Astrocyte (in vitro differentiated cells and primary cell): ENCODE measurements at regions not wholly inside any gene's neighbourhood (a gene's known extent, or its start where the extent isn't known, plus 50 kb on each side); places are given as distances from the start of the nearest gene placed in this dataset.

Source experiments
- DNase-seq: peaks from one replicate; pipeline ENCODE4 v3.0.0-alpha.2; 2010; ENCODE audit warnings: low read depth
- FAIRE-seq: peaks from 2 replicates; lab custom pipeline; 2011; peaks lifted over from hg19 to GRCh38; lab: Jason Lieb, UNC
- H2AFZ ChIP-seq: 2 replicates; pipeline ENCODE4 v1.6.0; 2012; ENCODE audit warnings: low read depth, low read length, inconsistent platforms
- H3K27ac ChIP-seq: 2 replicates; pipeline ENCODE4 v1.5.1; 2011; ENCODE audit warnings: low read depth, low read length, inconsistent platforms
- H3K27me3 ChIP-seq: 2 replicates; pipeline ENCODE4 v1.6.0; 2011; ENCODE audit warnings: low read length, inconsistent platforms; ENCODE audit not compliant: insufficient read depth
- H3K36me3 ChIP-seq: 2 replicates; pipeline ENCODE4 v1.5.1; 2011; ENCODE audit warnings: low read length, inconsistent platforms; ENCODE audit not compliant: insufficient read depth
- H3K4me1 ChIP-seq: 2 replicates; pipeline ENCODE4 v1.5.1; 2011; ENCODE audit warnings: low read length, inconsistent platforms; ENCODE audit not compliant: insufficient read depth
- H3K4me2 ChIP-seq: 2 replicates; pipeline ENCODE4 v1.6.0; 2012; ENCODE audit warnings: low read length, inconsistent platforms
- H3K4me3 ChIP-seq: 2 replicates; pipeline ENCODE4 v1.5.1; 2011; ENCODE audit warnings: low read depth, mild to moderate bottlenecking, low read length, inconsistent platforms; ENCODE audit not compliant: insufficient read depth
- H3K79me2 ChIP-seq: 2 replicates; pipeline ENCODE4 v1.6.0; 2012; ENCODE audit warnings: mild to moderate bottlenecking, low read length, inconsistent platforms; ENCODE audit not compliant: insufficient read depth
- H3K9ac ChIP-seq: 2 replicates; pipeline ENCODE4 v1.6.0; 2012; ENCODE audit warnings: mild to moderate bottlenecking, low read length, inconsistent platforms
- H3K9me3 ChIP-seq: 2 replicates; pipeline ENCODE4 v1.5.1; 2012; ENCODE audit warnings: low read depth, mild to moderate bottlenecking, low read length, inconsistent platforms; ENCODE audit not compliant: insufficient read depth
- H4K20me1 ChIP-seq: 2 replicates; pipeline ENCODE4 v1.6.0; 2012; ENCODE audit warnings: low read length, inconsistent platforms; ENCODE audit not compliant: insufficient read depth
- H3K27ac Mint-ChIP-seq: one replicate; pipeline ENCODE4 v1.8.0; 2021; ENCODE audit warnings: mild to moderate bottlenecking, mixed read lengths; ENCODE audit not compliant: unreplicated experiment
- H3K27me3 Mint-ChIP-seq: one replicate; pipeline ENCODE4 v1.8.0; 2021; ENCODE audit warnings: low read depth, mixed read lengths; ENCODE audit not compliant: unreplicated experiment
- H3K36me3 Mint-ChIP-seq: one replicate; pipeline ENCODE4 v1.8.0; 2021; ENCODE audit warnings: low read depth, mixed read lengths; ENCODE audit not compliant: unreplicated experiment
- H3K4me1 Mint-ChIP-seq: one replicate; pipeline ENCODE4 v1.8.0; 2021; ENCODE audit warnings: low read depth, mixed read lengths; ENCODE audit not compliant: unreplicated experiment
- H3K4me3 Mint-ChIP-seq: one replicate; pipeline ENCODE4 v1.8.0; 2021; ENCODE audit warnings: mild to moderate bottlenecking, moderate library complexity, mixed read lengths; ENCODE audit not compliant: unreplicated experiment
- H3K9me3 Mint-ChIP-seq: one replicate; pipeline ENCODE4 v1.8.0; 2021; ENCODE audit warnings: mild to moderate bottlenecking, mixed read lengths; ENCODE audit not compliant: unreplicated experiment
- CTCF ChIP-seq: IDR thresholded peaks from 2 replicates; pipeline ENCODE4 v1.5.1; 2011; ENCODE audit warnings: low read depth, mild to moderate bottlenecking, inconsistent platforms, low read length, moderate library complexity; ENCODE audit not compliant: insufficient read depth
- EZH2 ChIP-seq: IDR thresholded peaks from 2 replicates; pipeline ENCODE4 v1.6.1; 2012; ENCODE audit warnings: mild to moderate bottlenecking, low read length, inconsistent platforms; ENCODE audit not compliant: insufficient read depth

- Histone ChIP-seq H4K20me1 (no peaks in the 10 kb centered on the region), H3K4me2 (no peak overlapping the region), H3K4me3 (no peak overlapping the region), H3K79me2 (no peaks in the 10 kb centered on the region), H3K4me1 (peaks cover 6% of the 10 kb centered on the region), H3K36me3 (no peaks in the 10 kb centered on the region), H2AFZ (no peak overlapping the region), H3K27ac (no peak overlapping the region), H3K9me3 (no peaks in the 10 kb centered on the region), H3K27me3 (no peaks in the 10 kb centered on the region), H3K9ac (no peak overlapping the region)
- H3K4me1 Mint-ChIP-seq: peaks cover 5% of the 10 kb centered on the region
- TF ChIP-seq EZH2: no peak
- no peak for TF ChIP-seq CTCF
- H3K27ac Mint-ChIP-seq: no peak overlapping the region
- DNase-seq (no peak), FAIRE-seq (no peak)
- no peak overlapping the region for H3K4me3 Mint-ChIP-seq
- no peaks in the 10 kb centered on the region for H3K9me3 Mint-ChIP-seq
- H3K27me3 Mint-ChIP-seq: no peaks in the 10 kb centered on the region
- no peaks in the 10 kb centered on the region for H3K36me3 Mint-ChIP-seq
These were observed 666.9 kb downstream of the NYAP2 start for GRCh38 chr2:226066391-226066790.

GRCh38 chr2:226064932-226065570 is 665.5 kb downstream of the NYAP2 start:
- H3K27ac Mint-ChIP-seq: no peak overlapping the region
- H3K9me3 ChIP-seq: no peaks in the 10 kb centered on the region
- H4K20me1 ChIP-seq: no peaks in the 10 kb centered on the region
- H3K4me2 ChIP-seq: no peak overlapping the region
- H3K27me3 Mint-ChIP-seq: no peaks in the 10 kb centered on the region
- no peak overlapping the region for H3K27ac ChIP-seq
- no peaks in the 10 kb centered on the region for H3K36me3 Mint-ChIP-seq
- H3K4me3 ChIP-seq: no peak overlapping the region
- no peak for TF ChIP-seq CTCF
- TF ChIP-seq EZH2: no peak
- no peaks in the 10 kb centered on the region for H3K36me3 ChIP-seq
- peaks cover 5% of the 10 kb centered on the region for H3K4me1 Mint-ChIP-seq
- DNase-seq: no peak
- no peak overlapping the region for H3K4me3 Mint-ChIP-seq
- FAIRE-seq: no peak
- H2AFZ ChIP-seq: no peak overlapping the region
- no peak overlapping the region for H3K9ac ChIP-seq
- H3K27me3 ChIP-seq: no peaks in the 10 kb centered on the region
- no peaks in the 10 kb centered on the region for H3K79me2 ChIP-seq
- no peaks in the 10 kb centered on the region for H3K9me3 Mint-ChIP-seq
- H3K4me1 ChIP-seq: peaks cover 6% of the 10 kb centered on the region

- FAIRE-seq: no peak
- Histone ChIP-seq H3K27me3 (no peaks in the 10 kb centered on the region), H3K27ac (peak overlapping the region; percentile 18), H3K9ac (no peak overlapping the region), H3K4me2 (no peak overlapping the region), H3K4me1 (peaks cover 6% of the 10 kb centered on the region), H2AFZ (no peak overlapping the region), H3K4me3 (no peak overlapping the region), H3K9me3 (no peaks in the 10 kb centered on the region), H3K79me2 (no peaks in the 10 kb centered on the region), H4K20me1 (no peaks in the 10 kb centered on the region), H3K36me3 (no peaks in the 10 kb centered on the region)
- Mint-ChIP-seq H3K4me3 (no peak overlapping the region), H3K36me3 (no peaks in the 10 kb centered on the region), H3K9me3 (no peaks in the 10 kb centered on the region), H3K27ac (peak overlapping the region; percentile 88), H3K27me3 (no peaks in the 10 kb centered on the region), H3K4me1 (peaks cover 5% of the 10 kb centered on the region)
- DNase-seq: peak; percentile 89
- no peak for TF ChIP-seq CTCF
- TF ChIP-seq EZH2: no peak
These were observed 664.4 kb downstream of the NYAP2 start for GRCh38 chr2:226063704-226064440.
